Stimulated activated CD4-positive, alpha-beta T cell treated with anti-CD3 and anti-CD28 coated beads, Interleukin-1b, Interleukin-23, amount 100 ng/mL, for 4 hours (primary cell): ENCODE measurements at regions not wholly inside any gene's neighbourhood (a gene's known extent, or its start where the extent isn't known, plus 50 kb on each side); places are given as distances from the start of the nearest gene placed in this dataset.

Source experiments
- DNase-seq, 2 donors: peaks; one replicate each; pipeline ENCODE4 v3.0.0-alpha.2; 2020; ENCODE audit warnings: low read depth in 2 of 2

GRCh38 chr14:31965735-31966598 is 111.1 kb upstream of the ARHGAP5 start:
- DNase-seq, result no peak

- DNase-seq, result no peak
Observed at GRCh38 chr14:31966896-31967668, 110.0 kb upstream of the ARHGAP5 start.

GRCh38 chr14:31967669-31967975 is 109.5 kb upstream of the ARHGAP5 start:
- no peak for DNase-seq

- DNase-seq, result no peak
Observed at GRCh38 chr14:31968107-31968810, 108.8 kb upstream of the ARHGAP5 start.

- DNase-seq, result no peak
Observed at GRCh38 chr14:31968956-31969698, 108.0 kb upstream of the ARHGAP5 start.

- no peak for DNase-seq
Observed at GRCh38 chr14:31969699-31970240, 107.3 kb upstream of the ARHGAP5 start.

GRCh38 chr14:31970744-31971143 is 106.4 kb upstream of the ARHGAP5 start:
- no peak for DNase-seq

- DNase-seq, result no peak
Observed at GRCh38 chr14:31971612-31972011, 105.5 kb upstream of the ARHGAP5 start.

GRCh38 chr14:31977001-31977556 is 100.0 kb upstream of the ARHGAP5 start:
- no peak for DNase-seq

- DNase-seq, result no peak
Observed at GRCh38 chr14:31978423-31978822, 98.7 kb upstream of the ARHGAP5 start.

- DNase-seq, result no peak
Observed at GRCh38 chr14:31982642-31983041, 94.5 kb upstream of the ARHGAP5 start.

- DNase-seq, result no peak
Observed at GRCh38 chr14:31986405-31986804, 90.7 kb upstream of the ARHGAP5 start.

GRCh38 chr14:31987721-31988120 is 89.4 kb upstream of the ARHGAP5 start:
- DNase-seq, result no peak

GRCh38 chr14:31988244-31988643 is 88.9 kb upstream of the ARHGAP5 start:
- no peak for DNase-seq

GRCh38 chr14:31990183-31990857 is 86.8 kb upstream of the ARHGAP5 start:
- DNase-seq, result no peak

GRCh38 chr14:31990926-31991572 is 86.1 kb upstream of the ARHGAP5 start:
- no peak for DNase-seq

GRCh38 chr14:31992011-31992447 is 85.1 kb upstream of the ARHGAP5 start:
- DNase-seq, result no peak

- DNase-seq, result no peak
Observed at GRCh38 chr14:31993521-31993951, 83.6 kb upstream of the ARHGAP5 start.

- DNase-seq, result no peak
Observed at GRCh38 chr14:31994391-31995033, 82.6 kb upstream of the ARHGAP5 start.
